SKM-1 (cell line): ENCODE measurements at regions not wholly inside any gene's neighbourhood (a gene's known extent, or its start where the extent isn't known, plus 50 kb on each side); places are given as distances from the start of the nearest gene placed in this dataset.
"Not testable (repeated sequence)": the region's sequence is repeated elsewhere in the genome, so short reads cannot be mapped to it uniquely, and the experiment has no call there.

ENCODE experiments used
- DNase-seq: peaks from one replicate; lab custom pipeline; 2025; ENCODE audit not compliant: unreplicated experiment; lab: John Stamatoyannopoulos, UW

GRCh38 chr21:41612674-41613532 is 104.9 kb upstream of the TMPRSS2 start:
- DNase-seq, result peak; percentile 24

GRCh38 chr21:41611966-41612606 is 104.1 kb upstream of the TMPRSS2 start:
- DNase-seq, result no peak

DNA sequence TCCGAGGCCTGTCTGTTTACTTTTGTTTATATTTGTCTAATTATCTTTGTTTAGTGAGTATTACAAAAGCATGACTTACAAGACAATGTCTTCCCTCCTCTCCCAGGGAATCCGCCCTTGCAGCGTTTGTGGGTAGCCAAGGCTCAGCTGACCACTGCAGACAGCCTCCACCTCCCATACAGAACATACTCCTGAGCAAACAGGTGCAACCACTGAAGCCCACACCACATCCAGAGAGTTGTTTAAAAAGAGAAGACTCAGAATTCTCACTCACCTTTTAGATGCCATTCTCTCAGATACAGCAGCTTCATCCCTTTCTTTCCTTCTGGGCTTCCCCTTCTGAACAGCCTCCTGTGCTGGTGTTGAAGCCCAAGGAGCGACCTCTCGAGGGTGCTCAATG is 103.5 kb upstream of the TMPRSS2 start:
- no peak for DNase-seq

DNA sequence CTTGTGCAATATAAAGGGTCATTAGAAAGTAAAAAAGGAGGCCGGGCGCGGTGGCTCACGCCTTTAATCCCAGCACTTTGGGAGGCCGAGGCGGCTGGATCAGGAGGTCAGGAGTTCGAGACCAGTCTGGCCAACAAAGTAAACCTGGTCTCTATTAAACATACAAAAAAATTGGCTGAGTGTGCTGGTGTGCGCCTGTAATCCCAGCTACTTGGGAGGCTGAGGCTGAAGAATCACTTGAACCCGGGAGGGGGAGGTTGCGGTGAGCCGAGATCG is 102.8 kb upstream of the TMPRSS2 start:
- not testable (repeated sequence) for DNase-seq

GRCh38 chr21:41610042-41610839 is 102.3 kb upstream of the TMPRSS2 start:
- peak; percentile 47 for DNase-seq

DNA sequence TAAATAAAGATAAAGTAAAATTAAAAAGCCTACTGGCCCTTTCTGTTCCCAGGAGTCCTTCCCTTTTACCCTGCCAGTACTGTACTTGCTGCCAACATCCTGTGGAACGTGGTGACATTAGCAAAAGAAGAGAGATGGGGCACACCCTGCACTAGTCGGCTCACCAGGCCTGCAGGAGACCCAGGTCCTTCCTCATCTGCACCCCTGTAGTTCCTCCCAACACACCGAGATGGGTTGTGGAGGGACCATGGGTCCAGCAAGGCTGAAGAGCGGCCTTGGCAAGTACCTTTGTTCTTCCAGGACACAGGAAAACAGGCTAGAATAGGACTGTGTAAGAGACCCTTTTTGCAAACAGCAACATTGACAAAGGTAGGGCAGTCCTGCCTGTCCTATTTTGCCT is 98.7 kb upstream of the TMPRSS2 start:
- DNase-seq, result no peak

GRCh38 chr21:41605934-41606285 is 98.0 kb upstream of the TMPRSS2 start:
- DNase-seq, result no peak

DNA sequence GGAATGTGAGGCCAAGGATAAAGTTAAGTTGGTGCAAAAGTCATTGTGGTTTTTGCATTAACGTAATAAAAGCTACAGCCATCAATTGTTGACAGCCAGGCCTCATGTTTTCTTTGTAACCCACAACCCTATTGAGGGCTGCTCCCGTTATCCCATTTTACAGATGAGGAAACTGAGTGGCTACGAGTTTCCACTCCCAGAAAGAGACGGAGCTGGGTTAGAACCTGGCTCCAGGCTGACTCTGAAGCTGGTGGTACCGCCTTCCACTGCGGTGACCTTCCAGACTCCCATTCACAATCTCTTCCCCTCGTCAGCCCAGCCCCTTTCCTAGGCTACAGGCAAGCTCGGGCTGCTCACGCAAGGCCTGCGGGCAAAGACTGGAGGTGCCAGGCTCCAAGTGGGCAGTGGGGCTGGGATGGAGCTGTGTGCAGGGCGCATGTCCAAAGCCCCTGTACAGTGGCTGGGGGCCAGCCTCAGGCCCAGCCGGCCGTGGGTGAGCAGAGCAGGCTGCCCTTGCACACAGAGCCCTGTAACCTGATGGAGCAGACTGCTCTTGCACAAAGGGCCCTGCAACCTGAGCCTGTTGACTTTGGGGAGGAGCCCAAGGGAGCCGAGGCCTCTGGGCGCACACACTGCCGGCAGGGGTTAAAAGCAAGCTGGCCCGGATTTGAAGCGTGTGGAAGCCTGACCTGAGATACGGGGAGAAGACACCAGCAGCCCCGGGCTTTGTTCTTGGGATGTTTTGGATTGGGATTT is 97.4 kb upstream of the TMPRSS2 start:
- DNase-seq, result no peak

DNA sequence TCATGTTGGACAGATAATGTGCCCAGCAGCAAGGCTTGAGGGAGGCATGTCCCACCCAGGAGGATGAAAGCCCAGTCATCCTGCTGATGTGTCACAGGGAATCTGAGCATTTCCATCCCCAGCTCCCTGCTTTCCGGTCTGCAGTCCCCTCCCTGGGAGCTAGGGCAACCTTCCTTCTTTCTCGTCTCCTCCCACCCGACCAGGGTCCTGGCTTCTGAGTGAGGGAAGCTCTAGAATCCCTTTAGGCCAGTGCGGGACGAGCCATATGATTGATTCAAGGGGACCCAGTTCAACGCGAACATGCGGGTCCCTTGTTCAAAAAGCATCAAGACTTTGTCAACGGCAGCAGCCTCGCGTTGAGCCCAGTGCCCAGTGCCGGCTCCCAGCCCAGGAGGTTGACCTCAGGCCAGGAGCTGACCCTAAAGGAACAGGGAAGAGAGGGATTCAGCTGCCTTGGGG is 96.7 kb upstream of the TMPRSS2 start:
- DNase-seq, result no peak

DNA sequence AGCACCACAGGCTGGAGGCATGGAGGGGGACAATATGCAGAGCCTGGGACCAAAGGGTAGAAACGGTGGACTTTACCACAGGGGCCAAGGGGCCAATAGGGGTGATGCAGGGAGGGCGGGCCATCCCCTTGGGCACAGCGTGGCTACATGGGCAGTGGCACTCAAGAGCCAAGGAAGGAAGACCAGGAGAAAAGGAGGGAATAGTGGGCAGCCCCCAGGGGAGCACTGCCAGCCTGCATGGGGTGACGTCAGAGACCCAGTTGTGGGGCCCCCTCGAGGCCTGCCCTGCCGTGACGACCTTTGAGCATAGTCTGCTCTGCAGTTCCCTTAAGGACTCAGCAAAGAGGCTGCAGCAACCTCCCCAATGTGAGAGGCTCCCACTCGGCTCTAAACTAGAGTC is 95.5 kb upstream of the TMPRSS2 start:
- no peak for DNase-seq

DNA sequence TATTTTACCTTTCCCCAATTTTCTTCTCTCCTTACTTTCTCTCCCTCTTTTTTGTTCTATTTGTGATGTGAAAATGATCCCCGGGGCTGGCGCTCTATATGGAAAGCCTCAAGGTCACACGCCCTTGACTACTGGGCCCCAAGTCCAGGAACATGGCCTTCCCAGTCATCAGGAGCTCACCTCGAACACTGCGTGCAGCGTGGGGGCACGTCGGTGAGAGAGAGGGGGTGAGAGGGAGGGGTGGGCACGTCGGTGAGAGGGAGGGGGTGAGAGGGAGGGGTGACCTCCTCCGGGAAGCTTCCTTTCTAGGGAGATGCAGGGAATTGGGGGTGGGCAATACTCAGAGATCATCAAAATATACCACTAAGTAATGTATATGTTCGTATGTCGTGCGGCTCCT is 94.6 kb upstream of the TMPRSS2 start:
- DNase-seq, result no peak

GRCh38 chr21:41601573-41602368 is 93.8 kb upstream of the TMPRSS2 start:
- DNase-seq, result no peak

GRCh38 chr21:41600961-41601572 is 93.1 kb upstream of the TMPRSS2 start:
- no peak for DNase-seq

DNA sequence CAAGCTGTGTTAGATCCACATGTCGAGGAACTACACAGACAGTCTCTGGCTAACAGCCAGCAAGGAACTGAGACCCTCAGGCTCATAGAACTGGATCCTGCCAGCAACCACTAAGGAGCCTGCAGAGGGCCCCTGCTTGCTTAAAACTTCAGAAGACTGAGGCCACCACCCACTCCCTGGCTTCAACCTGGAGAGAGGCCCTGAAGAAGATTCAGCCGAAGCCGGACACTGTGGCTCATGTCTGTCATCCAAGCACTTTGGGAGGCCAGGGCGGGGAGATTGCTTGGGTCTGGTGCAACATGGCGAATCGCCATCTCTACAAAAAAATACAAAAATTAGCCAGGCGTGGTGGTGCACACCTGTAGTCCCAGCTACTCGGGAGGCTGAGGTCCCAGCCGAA is 92.6 kb upstream of the TMPRSS2 start:
- no peak for DNase-seq

GRCh38 chr21:41600116-41600515 is 92.2 kb upstream of the TMPRSS2 start:
- DNase-seq, result no peak

DNA sequence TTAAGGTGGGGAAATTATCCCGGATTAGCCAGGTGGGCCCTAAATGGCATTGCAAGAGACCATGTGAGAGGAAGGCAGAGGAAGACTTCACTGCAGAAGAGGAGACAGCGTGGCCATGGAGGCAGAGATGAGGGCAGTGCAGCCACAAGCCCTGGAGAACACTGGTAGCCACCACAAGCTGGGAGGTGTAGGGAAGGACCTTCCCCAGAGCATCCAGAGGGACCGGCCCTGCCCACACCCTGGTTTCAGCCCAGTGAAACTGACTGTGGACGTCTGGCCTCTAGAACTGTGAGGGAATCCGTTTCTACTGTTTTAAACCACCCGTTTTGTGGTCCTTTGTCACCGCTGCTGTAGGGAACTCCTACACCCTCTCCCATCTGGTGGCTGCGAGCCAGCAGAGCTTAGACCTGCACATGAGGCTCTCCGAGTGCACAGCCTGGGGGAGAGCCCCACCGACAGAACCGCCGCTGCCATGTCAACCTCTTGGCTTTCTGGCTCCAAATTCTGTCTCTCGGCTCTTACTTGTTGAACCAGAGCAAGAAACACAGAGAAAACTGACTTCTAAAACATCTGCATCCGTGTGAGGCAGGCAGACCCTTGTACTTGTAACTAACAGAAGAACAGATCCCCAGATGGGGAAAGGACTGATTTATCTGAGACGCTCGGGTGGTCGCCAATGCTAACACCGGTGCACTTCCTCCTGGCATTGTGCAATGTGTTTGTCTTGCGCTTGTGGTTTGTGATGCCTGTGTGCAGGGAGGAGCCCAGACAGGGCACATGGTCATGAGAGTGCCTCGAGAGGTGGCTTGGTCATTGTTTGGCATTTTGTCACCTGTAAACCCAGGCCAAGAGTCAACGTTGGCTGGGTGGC is 90.8 kb upstream of the TMPRSS2 start:
- DNase-seq, result no peak

GRCh38 chr21:41597811-41598231 is 89.9 kb upstream of the TMPRSS2 start:
- DNase-seq, result no peak

DNA sequence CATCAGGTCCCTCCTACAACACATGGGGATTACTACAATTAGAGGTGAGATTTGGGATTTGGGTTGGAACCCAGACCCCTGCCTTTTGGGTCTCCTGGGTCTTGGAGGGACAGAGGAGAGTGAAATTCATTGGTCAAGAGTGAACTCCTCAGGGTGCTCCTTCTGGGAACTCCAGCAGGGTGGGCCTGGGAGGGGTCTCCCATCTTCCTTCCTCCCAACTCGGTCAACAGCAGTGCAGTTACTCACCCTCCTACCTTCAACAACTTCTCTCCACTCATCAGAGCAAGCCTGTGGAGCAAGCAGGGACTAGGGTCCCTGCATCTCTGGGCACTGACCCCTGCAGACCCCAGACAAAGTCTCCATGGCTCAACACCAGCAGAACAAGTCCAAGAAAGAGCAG is 89.3 kb upstream of the TMPRSS2 start:
- no peak for DNase-seq
